ENCODE measurements at regions not wholly inside any gene's neighbourhood (a gene's known extent, or its start where the extent isn't known, plus 50 kb on each side); places are given as distances from the start of the nearest gene placed in this dataset.
A peak's percentile ranks its signal among the peaks of the same experiment; 100 is the strongest.

DNA sequence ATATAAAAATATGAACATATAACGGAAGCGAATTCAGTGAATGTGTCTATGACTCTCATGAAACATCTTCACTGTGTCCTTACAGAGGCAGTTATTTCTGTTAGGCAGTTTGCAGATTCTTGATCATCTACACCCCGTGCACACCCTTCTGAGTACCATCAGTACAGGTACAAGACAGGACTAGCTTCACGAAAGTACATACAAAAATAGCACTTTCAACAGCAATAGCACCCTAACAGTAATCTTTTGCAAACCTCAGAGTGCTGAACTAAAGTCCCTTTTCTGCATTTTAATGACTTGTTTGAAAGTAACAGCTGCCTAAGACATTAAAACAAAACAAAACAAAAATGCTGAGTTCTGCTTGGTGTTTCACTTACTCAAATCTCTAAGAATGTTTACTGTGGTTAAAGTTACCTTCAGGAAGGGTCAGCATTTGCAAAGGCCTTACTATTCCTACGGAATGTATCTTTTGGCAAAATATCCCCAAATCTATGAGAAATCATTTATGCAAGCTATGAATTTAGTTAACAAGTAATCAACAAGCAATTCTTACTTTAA lies 104.1 kb downstream of the CNTN3 start:
- no peak for DNase-seq (ENCODE audit: extremely low read depth, low read depth)

- no peak for DNase-seq (ENCODE audit: extremely low read depth, low read depth)
Measured at GRCh38 chr3:74507691-74508090, 106.8 kb downstream of the CNTN3 start.

DNA sequence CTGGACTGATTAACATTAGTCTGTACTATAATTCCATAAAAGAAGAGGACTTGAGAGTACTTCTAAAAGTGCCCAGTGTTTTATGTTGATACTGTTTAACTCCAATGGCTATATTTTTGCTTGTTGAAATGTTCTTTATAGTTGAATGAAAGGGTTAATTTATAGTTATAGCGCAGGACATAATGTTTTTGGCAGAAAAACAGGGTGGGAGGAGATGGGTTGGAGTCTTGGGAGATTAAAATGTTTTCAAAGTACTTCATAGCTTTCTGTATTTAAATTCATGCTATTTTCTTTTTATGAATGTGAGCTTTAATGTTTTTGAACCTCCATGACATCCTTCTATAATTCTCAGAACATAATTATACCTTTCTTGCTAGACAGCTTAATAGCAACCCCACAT lies 108.2 kb downstream of the CNTN3 start:
- DNase-seq (ENCODE audit: extremely low read depth, low read depth), result no peak

DNA sequence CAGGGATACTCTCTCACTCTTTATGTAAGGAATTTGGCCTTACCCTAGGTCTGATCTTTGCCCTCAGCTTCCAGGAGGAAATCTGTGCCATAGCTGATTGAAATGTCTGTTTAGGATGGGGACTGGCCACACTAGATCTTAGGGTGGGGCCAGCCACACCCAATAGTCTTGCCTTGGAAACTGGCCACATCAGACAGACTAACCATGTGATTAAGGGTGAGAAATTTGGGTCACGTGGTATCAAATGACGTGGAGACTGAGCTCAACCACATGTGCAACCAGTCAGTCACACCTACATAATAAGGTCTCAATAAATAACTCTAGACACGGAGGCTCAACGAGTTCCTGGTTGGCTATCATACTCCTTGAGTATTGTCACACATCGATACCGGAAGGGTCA lies 113.5 kb downstream of the CNTN3 start:
- DNase-seq (ENCODE audit: extremely low read depth, low read depth), result peak; percentile 38

DNA sequence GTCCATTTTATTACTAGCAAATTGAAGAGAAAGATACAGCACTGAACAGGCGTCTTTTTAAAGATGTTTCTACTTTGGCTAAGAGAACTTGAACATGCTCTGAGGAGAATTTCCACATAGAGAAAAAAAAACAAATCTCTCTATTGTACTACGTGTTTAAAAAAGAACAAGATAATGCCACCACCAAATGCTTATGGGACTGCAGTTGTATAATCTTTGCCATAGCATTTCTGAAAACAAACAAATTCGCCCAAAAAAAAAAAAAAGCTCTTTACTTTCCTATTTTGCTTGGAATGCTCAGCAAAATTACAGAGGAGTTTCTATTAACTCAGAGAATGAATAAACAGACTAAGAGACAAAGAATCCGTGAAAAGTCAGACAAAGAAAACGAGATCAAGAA lies 114.2 kb downstream of the CNTN3 start:
- DNase-seq (ENCODE audit: extremely low read depth, low read depth), result no peak

DNA sequence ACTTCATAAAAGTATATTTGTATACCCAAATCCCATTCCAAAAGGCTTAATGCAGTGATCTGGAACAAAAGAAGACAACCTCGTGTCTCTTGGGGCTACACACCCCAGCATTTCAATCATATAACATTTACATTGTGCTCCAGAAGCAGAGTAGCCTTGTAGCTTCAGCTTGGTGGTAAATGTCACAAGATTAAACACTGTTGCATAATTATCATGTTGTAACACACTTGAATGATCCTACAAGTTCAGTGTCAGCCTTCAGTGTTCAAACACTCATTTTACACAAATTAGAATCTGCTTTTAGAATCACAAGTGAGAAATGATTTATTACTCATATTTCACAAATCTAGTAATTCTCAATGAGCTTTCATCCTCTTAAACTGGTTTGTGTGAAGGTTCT lies 122.6 kb downstream of the CNTN3 start:
- DNase-seq (ENCODE audit: extremely low read depth, low read depth), result no peak

DNA sequence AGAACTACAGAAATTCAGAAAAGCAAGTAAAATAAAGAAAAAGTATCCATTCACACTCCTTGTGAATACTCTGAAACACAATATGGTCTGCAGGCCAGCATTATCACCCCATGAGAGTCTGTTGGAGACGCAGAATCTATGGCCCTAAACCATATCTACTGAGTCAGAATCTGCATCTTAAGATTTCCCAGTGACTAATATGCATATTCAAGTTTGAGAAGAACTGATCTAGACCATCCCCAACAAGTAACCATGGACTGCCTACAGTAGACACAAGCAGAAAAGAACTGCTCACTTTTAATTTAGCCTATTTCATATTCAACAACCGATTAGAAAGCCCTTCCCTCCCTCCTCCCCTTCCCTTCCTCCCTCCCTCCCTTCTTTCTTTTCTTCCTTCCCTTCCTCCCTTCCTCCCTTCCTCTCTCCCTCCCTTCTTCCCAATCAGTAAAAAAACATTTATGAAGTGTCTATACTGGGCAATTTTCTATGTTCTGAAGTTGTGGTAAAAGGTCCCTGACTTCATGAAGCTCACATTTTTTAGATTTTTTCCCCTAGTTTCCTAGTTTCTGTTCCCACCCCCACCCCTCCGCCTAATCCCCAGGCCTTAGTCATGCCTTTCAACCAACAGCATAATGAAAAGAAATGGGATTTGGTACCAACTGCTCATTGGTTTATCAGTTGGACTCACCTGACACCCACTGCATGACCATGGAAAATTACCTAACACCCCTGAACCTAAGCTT lies 125.2 kb downstream of the CNTN3 start:
- no peak for DNase-seq (ENCODE audit: extremely low read depth, low read depth)

- DNase-seq (ENCODE audit: extremely low read depth, low read depth), result no peak
Measured at GRCh38 chr3:74479915-74480314, 134.5 kb downstream of the CNTN3 start.

DNA sequence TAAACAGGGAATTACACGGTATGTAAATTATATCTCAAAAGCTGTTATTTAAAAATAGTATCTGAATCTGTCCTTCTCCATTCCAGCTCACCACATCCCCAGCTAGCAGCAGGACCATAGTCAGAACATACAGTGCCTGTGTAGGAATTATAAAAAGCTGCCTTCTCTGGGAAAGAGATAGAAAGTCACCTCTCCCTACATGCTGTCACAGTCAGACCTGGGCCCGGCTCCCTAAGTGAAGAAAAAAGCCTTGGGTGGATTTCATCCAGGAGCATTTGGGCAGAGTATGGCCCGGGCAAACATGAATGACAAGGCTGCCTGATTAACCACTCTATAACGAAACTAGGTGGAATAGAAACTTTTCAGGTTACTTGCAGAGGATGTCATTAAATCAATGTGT lies 144.1 kb downstream of the CNTN3 start:
- no peak for DNase-seq (ENCODE audit: extremely low read depth, low read depth)

GRCh38 chr3:74469713-74470112 lies 144.7 kb downstream of the CNTN3 start:
- no peak for DNase-seq (ENCODE audit: extremely low read depth, low read depth)

GRCh38 chr3:74469151-74469550 lies 145.3 kb downstream of the CNTN3 start:
- no peak for DNase-seq (ENCODE audit: extremely low read depth, low read depth)

DNA sequence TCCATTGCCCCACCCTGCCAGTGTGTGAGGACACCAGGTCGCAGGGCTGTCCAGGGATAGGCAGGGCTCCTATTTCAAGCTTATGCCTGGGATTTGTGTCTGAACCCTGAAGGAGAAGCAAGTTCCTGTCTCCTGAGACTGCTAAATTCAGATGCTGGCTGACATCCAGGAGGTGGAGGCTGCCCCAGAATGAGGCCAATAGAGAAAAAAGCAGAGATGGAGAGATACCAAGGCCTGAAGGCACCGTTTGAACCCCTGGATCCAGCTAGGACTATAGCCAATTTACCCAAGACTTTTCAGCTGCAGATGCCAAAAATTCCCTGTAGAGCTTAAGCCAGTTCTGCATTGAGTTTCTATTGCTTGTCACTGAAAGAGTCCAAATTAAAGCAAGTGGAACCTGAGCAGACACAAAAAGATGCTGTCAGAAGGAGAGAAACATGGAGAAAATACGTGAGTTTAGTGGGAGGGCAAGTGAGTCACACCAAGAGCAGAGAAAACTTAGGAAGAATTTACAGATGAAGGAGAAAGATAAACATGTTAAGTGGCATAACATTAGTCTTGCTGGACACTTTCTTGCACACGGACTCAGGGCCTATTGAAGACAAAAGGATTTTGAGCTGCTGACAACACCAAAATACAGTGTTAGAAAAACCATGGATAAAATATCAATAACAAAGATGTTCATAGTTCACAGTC lies 148.6 kb downstream of the CNTN3 start:
- no peak for DNase-seq (ENCODE audit: extremely low read depth, low read depth)

- DNase-seq (ENCODE audit: extremely low read depth, low read depth), result no peak
Measured at GRCh38 chr3:74463515-74463914, 150.9 kb downstream of the CNTN3 start.

DNA sequence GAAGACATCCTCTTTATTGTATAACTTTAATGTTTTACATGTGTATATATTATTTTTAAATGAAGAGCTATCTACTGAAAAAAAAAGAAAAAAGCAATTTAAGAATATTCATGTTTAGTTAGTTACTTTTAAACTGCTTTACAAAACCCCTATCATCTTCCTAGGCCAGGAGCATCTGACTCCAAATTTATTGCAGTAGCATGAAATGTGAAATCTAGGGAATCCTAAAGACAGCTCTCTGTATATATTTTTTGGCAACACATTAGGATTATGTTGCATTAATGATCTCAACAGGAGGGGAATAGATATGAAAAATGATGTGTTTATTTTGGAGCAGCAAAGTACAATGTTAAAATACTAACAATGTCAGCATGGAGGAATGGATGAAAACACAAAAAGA lies 158.3 kb downstream of the CNTN3 start:
- no peak for DNase-seq (ENCODE audit: extremely low read depth, low read depth)

DNA sequence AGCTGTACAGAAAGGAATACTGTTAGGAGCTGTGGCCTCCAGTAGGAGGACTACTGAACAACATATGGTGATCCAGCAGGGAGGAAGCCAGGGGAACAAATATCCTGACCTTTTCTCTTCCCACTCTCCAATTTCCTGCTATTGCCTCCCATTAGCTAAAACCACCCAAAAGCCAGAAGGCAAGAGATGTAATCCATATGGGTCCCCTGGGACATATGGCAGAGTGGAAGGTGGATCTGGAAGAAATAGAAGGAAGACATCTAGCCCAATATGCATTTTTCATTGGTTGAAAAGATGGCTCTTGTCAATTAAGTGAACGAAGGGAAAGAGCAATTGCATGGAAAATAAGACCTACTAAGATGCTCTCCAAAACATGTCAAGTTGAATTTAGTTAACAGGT lies 167.2 kb downstream of the CNTN3 start:
- DNase-seq (ENCODE audit: extremely low read depth, low read depth), result no peak

DNA sequence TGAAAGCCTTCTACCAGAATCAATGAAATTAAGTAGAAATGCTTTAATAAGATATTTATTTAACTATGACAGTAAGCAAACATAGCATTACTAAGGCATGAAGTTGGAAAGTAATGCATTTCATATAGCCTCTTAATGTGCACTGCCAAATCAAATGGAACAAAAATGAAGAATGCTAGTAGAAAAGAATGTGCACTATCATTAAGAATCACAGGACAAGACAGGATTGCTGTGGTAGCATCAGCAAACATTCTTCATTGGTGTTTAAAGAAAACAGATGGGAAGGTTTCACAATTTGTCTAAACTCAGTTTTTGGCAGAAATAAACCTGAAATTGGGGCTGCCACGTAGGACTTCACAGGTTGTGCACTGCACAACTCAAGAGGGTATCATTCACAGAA lies 168.9 kb downstream of the CNTN3 start:
- DNase-seq (ENCODE audit: extremely low read depth, low read depth), result no peak

DNA sequence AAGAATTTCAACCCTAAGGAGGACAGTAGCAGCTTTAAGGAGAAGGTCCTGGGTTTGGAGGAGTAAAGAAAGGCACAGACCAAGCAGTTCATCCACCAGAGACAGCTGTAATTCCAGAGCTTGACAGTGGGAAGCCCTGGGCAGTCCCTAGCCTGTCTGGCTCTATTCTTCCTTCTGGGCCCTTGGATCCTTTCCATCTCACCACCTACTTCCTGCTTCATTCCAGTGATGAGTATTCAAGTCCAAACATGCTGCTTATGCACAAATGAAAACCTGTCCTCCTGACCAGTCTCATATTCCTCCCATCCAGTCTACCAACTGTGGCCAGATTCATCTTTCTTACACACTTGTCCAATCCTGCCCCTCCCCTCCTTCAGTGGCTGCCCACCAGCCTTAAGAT lies 171.4 kb downstream of the CNTN3 start:
- DNase-seq (ENCODE audit: extremely low read depth, low read depth), result no peak

- no peak for DNase-seq (ENCODE audit: extremely low read depth, low read depth)
Measured at GRCh38 chr3:74442683-74443082, 171.8 kb downstream of the CNTN3 start.

GRCh38 chr3:74442068-74442467 lies 172.4 kb downstream of the CNTN3 start:
- DNase-seq (ENCODE audit: extremely low read depth, low read depth), result no peak

DNA sequence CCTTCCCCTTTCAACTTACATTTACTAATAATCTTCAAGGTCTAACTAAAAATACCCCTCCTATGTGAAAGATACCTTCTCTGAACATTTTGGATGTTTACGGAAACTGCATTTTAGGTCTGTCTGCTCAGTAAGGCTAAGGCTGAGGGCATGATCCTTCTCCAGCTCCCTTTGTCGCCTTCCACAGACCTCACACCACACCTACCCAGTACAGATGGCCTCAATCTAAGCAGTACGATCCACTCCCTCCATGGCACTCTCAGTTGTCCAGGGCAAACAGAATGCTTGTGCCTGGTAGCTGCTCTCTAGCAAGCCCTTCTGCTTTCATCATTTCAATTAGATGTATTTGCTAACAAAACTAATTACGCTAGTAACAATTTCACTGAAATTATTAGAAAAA lies 178.3 kb downstream of the CNTN3 start:
- DNase-seq (ENCODE audit: extremely low read depth, low read depth), result no peak

- DNase-seq (ENCODE audit: extremely low read depth, low read depth), result no peak
Measured at GRCh38 chr3:74435631-74436030, 178.8 kb downstream of the CNTN3 start.

DNA sequence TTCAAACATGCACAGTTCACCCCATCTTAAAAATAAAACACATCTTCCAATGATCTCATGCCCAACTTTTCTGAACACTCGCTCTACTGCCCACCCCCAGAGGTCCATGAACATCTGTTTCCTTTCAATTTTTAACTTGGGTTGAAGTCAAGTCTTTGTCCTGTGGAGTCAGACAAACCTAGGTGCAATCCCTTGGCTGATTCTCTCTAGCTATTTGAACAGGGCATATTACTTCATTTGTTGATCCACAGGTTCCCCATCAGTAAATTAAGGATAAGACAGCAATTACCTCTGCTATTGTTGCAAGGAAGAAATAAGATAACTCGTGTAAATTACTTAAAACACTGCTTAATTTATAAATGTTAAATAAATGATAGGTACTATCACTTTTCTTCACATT lies 180.1 kb downstream of the CNTN3 start:
- DNase-seq (ENCODE audit: extremely low read depth, low read depth), result no peak
